Endothelial cell of umbilical vein (primary cell): ENCODE measurements at regions not wholly inside any gene's neighbourhood (a gene's known extent, or its start where the extent isn't known, plus 50 kb on each side); places are given as distances from the start of the nearest gene placed in this dataset.

ENCODE experiments used
- EZH2 ChIP-seq: IDR thresholded peaks from 2 replicates; pipeline ENCODE4 v1.6.1; 2012; ENCODE audit warnings: borderline replicate concordance, low read depth, mild to moderate bottlenecking, moderate library complexity, low read length, inconsistent platforms; ENCODE audit not compliant: severe bottlenecking
- FOS ChIP-seq: IDR thresholded peaks from 2 replicates; pipeline ENCODE4 v1.6.1; 2011; ENCODE audit warnings: mild to moderate bottlenecking, low read length, moderate library complexity, borderline replicate concordance; ENCODE audit not compliant: insufficient read depth
- GATA2 ChIP-seq: IDR thresholded peaks from 2 replicates; pipeline ENCODE4 v1.7.0; 2011; ENCODE audit warnings: low read depth, mild to moderate bottlenecking, moderate library complexity, mixed read lengths, low read length; ENCODE audit not compliant: insufficient read length, insufficient read depth
- JUN ChIP-seq: IDR thresholded peaks from 2 replicates; pipeline ENCODE4 v1.6.1; 2011; ENCODE audit warnings: borderline replicate concordance, low read depth; ENCODE audit not compliant: insufficient read length, insufficient read depth
- MYC ChIP-seq: IDR thresholded peaks from one replicate; pipeline ENCODE4 v1.6.1; 2011; ENCODE audit warnings: mild to moderate bottlenecking, low read depth, low read length
- POLR2A ChIP-seq: IDR thresholded peaks from 2 replicates; pipeline ENCODE4 v1.6.1; 2012; ENCODE audit warnings: low read depth, mild to moderate bottlenecking, control low read depth, low read length
- POLR2AphosphoS5 ChIP-seq: IDR thresholded peaks from 2 replicates; pipeline ENCODE4 v1.6.1; 2012; ENCODE audit warnings: low read depth, mild to moderate bottlenecking, control low read depth, low read length, moderate library complexity; ENCODE audit not compliant: insufficient read depth
- TF ChIP-seq, protein P1 (sequence below), 2 donors: IDR thresholded peaks; 1 replicate in 1 of 2; 2 replicates in 1 of 2; pipeline ENCODE4 v1.5.1; 2011; ENCODE audit warnings: low read length in 2 of 2, mild to moderate bottlenecking in 2 of 2, moderate library complexity in 2 of 2, control low read depth in 1 of 2, inconsistent platforms in 1 of 2, low read depth in 1 of 2; ENCODE audit not compliant: insufficient read depth in 1 of 2; ENCODE audit errors: extremely low read depth in 1 of 2
- TF ChIP-seq, protein P2 (sequence below): IDR thresholded peaks from 2 replicates; pipeline ENCODE4 v1.6.1; 2011; ENCODE audit not compliant: insufficient read depth, insufficient read length

DNA sequence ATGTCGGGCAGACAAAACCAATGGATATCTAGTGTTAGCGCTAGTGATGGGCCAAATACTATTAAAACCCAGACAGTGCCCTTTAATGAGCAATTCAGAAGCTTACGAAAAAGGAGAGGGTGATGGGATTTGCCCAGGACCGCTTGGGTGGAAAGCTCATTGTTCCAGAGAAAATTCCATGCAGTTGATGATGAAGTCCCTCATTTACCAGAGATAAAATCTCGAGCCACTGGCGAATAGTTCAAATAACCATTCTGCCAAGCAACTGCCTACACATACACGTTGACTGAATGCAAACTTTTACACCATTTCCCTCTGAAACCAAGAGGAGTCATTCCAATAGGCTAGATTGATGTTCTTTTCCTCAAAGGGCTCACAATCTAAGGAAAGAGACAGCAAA lies 73.6 kb upstream of the ARL4C start:
- TF ChIP-seq, protein P1, sequence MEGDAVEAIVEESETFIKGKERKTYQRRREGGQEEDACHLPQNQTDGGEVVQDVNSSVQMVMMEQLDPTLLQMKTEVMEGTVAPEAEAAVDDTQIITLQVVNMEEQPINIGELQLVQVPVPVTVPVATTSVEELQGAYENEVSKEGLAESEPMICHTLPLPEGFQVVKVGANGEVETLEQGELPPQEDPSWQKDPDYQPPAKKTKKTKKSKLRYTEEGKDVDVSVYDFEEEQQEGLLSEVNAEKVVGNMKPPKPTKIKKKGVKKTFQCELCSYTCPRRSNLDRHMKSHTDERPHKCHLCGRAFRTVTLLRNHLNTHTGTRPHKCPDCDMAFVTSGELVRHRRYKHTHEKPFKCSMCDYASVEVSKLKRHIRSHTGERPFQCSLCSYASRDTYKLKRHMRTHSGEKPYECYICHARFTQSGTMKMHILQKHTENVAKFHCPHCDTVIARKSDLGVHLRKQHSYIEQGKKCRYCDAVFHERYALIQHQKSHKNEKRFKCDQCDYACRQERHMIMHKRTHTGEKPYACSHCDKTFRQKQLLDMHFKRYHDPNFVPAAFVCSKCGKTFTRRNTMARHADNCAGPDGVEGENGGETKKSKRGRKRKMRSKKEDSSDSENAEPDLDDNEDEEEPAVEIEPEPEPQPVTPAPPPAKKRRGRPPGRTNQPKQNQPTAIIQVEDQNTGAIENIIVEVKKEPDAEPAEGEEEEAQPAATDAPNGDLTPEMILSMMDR (IDR thresholded peaks at IDR 0.05; ENCODE audit: extremely low read depth in 1 of 2, insufficient read depth in 1 of 2, low read depth in 1 of 2, low read length in 2 of 2) = no peak
- no peak for TF ChIP-seq POLR2AphosphoS5
- TF ChIP-seq EZH2 = no peak
- TF ChIP-seq POLR2A = no peak
- TF ChIP-seq MYC = no peak
- TF ChIP-seq, protein P2, sequence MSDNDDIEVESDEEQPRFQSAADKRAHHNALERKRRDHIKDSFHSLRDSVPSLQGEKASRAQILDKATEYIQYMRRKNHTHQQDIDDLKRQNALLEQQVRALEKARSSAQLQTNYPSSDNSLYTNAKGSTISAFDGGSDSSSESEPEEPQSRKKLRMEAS = no peak
- TF ChIP-seq JUN = no peak
- no peak for TF ChIP-seq FOS
- no peak for TF ChIP-seq GATA2
